ENCODE measurements at regions not wholly inside any gene's neighbourhood (a gene's known extent, or its start where the extent isn't known, plus 50 kb on each side); places are given as distances from the start of the nearest gene placed in this dataset.

DNA sequence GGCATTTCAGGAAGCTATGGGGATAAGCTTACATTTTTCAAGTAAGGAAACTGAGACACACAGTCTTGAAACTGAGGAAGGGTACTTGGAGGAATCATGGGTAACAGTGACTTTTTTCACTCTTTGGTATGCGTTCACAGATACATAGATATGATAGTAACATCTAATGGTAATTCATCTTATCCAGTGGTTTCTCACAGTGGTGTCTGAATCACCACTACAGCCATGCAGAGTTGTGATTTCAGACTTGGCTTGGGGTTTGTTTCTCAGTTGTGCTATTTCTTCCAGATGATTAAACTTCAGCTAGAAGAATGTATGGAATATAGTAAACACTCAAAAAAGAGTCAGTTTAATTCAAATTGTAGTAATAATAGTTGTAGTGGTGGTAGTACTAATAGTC lies 239.1 kb upstream of the NUDT12 start:
- TF ChIP-seq POLR2AphosphoS5 (IDR thresholded peaks at IDR 0.05; ENCODE audit: low read depth, low read length) (no peak), FOXP2 (optimal IDR thresholded peaks at IDR 0.05; ENCODE audit: borderline replicate concordance, extremely low read depth, extremely low read length, insufficient read depth) (no peak), SIN3A (IDR thresholded peaks at IDR 0.05; ENCODE audit: borderline replicate concordance, insufficient read depth, low read length) (no peak), TAF1 (IDR thresholded peaks at IDR 0.05; ENCODE audit: borderline replicate concordance, insufficient read depth, low read length) (no peak)
- TF ChIP-seq, protein P1, sequence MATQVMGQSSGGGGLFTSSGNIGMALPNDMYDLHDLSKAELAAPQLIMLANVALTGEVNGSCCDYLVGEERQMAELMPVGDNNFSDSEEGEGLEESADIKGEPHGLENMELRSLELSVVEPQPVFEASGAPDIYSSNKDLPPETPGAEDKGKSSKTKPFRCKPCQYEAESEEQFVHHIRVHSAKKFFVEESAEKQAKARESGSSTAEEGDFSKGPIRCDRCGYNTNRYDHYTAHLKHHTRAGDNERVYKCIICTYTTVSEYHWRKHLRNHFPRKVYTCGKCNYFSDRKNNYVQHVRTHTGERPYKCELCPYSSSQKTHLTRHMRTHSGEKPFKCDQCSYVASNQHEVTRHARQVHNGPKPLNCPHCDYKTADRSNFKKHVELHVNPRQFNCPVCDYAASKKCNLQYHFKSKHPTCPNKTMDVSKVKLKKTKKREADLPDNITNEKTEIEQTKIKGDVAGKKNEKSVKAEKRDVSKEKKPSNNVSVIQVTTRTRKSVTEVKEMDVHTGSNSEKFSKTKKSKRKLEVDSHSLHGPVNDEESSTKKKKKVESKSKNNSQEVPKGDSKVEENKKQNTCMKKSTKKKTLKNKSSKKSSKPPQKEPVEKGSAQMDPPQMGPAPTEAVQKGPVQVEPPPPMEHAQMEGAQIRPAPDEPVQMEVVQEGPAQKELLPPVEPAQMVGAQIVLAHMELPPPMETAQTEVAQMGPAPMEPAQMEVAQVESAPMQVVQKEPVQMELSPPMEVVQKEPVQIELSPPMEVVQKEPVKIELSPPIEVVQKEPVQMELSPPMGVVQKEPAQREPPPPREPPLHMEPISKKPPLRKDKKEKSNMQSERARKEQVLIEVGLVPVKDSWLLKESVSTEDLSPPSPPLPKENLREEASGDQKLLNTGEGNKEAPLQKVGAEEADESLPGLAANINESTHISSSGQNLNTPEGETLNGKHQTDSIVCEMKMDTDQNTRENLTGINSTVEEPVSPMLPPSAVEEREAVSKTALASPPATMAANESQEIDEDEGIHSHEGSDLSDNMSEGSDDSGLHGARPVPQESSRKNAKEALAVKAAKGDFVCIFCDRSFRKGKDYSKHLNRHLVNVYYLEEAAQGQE (IDR thresholded peaks at IDR 0.05; ENCODE audit: insufficient read depth in 1 of 2, low read depth in 2 of 2, low read length in 2 of 2): no peak

DNA sequence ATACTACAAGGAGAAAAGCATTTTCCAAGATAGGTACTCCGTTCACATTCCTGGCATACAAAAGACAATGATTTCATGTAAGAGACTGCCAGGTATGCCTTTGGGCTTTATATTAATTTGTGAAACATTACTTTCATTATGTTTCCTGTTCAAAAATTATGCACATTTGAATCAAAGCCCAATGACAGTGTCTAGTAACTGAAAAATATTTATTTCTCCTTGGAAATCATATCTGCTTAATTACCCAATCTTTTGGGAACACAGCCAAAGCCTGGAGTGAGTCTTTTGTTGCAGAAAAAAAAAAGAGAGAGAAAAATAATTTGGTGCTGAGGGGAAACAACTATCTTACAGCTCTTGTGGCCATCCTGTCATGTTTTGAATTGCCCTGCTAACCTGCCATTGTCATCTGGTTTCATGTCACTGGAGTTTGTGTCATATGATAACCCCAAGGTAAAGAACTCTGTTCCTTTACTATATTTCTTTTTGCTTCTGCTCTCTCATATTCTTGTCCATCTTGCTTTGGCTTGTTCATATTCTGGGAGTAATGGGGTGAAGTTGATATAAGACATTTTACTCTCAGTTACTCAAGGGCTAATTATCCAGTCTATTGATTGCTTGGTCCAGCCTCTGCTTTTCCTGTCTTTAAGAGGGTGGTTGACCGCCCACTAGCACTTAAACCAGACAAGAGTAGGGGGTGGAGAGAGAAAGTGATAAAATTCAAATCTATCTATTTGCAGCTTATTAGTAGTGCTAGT lies 238.3 kb upstream of the NUDT12 start:
- TF ChIP-seq, protein P1 (IDR thresholded peaks at IDR 0.05; ENCODE audit: insufficient read depth in 1 of 2, low read depth in 2 of 2, low read length in 2 of 2): no peak
- TF ChIP-seq FOXP2 (optimal IDR thresholded peaks at IDR 0.05; ENCODE audit: borderline replicate concordance, extremely low read depth, extremely low read length, insufficient read depth) (no peak), POLR2AphosphoS5 (IDR thresholded peaks at IDR 0.05; ENCODE audit: low read depth, low read length) (no peak), SIN3A (IDR thresholded peaks at IDR 0.05; ENCODE audit: borderline replicate concordance, insufficient read depth, low read length) (no peak), TAF1 (IDR thresholded peaks at IDR 0.05; ENCODE audit: borderline replicate concordance, insufficient read depth, low read length) (no peak)

DNA sequence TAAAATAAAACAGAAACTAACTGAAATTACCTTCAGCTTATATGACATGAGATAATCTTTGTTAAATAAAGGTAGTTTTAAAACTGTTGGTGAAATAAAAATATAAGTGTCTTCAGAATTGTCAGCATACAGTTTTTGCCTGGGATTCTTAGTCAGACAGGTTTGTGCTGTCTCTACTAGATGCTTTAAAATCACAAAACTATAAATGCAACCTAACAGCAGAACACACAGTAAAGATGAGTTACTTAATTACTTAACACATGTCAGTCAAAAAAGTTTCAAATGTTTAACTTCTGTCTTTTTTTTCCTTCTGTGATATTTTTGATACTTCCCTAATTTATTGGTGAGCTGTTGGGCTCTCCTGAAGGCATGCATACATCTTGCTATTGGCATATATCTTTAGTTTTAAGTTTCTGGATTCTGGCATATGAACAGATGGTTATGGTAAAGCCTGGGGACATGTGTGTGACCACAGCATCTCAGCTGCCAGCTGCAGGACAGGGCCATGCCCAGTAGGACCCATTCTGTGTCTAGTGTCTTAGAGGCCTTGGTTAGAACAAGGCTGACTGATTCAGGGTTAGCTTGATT lies 231.1 kb upstream of the NUDT12 start:
- TF ChIP-seq TAF1 (IDR thresholded peaks at IDR 0.05; ENCODE audit: borderline replicate concordance, insufficient read depth, low read length): no peak
- TF ChIP-seq, protein P1 (IDR thresholded peaks at IDR 0.05; ENCODE audit: insufficient read depth in 1 of 2, low read depth in 2 of 2, low read length in 2 of 2): no peak
- no peak for TF ChIP-seq FOXP2 (optimal IDR thresholded peaks at IDR 0.05; ENCODE audit: borderline replicate concordance, extremely low read depth, extremely low read length, insufficient read depth)
- no peak for TF ChIP-seq SIN3A (IDR thresholded peaks at IDR 0.05; ENCODE audit: borderline replicate concordance, insufficient read depth, low read length)
- no peak for TF ChIP-seq POLR2AphosphoS5 (IDR thresholded peaks at IDR 0.05; ENCODE audit: low read depth, low read length)

DNA sequence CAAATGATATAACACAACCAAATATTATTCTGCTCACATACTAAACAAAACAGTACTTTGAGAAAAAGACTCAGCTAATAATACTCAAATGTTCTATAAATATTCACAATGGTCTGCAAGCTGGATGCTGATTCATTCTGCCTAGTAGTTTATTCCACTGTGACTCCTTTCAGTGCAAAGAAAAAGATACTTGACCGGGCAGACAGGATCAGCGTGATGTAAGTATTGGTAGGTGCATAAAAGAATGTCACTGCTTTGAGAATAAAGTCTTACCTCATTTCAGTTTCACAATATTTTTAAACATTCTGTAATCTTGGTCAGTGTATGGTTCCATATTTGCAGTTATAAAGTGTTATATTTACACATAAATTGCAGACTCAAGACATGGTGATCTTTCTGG lies 223.0 kb upstream of the NUDT12 start:
- TF ChIP-seq, protein P1 (IDR thresholded peaks at IDR 0.05; ENCODE audit: insufficient read depth in 1 of 2, low read depth in 2 of 2, low read length in 2 of 2): no peak
- TF ChIP-seq POLR2AphosphoS5 (IDR thresholded peaks at IDR 0.05; ENCODE audit: low read depth, low read length) (no peak), SIN3A (IDR thresholded peaks at IDR 0.05; ENCODE audit: borderline replicate concordance, insufficient read depth, low read length) (no peak), TAF1 (IDR thresholded peaks at IDR 0.05; ENCODE audit: borderline replicate concordance, insufficient read depth, low read length) (no peak), FOXP2 (optimal IDR thresholded peaks at IDR 0.05; ENCODE audit: borderline replicate concordance, extremely low read depth, extremely low read length, insufficient read depth) (no peak)

All from PFSK-1 (cell line).